Keratinocyte (primary cell): ENCODE measurements at regions not wholly inside any gene's neighbourhood (a gene's known extent, or its start where the extent isn't known, plus 50 kb on each side); places are given as distances from the start of the nearest gene placed in this dataset.

Source experiments
- CTCF ChIP-seq, 3 experiments: IDR thresholded peaks in 1 of 3; conservative IDR thresholded peaks in 1 of 3; optimal IDR thresholded peaks in 1 of 3; 2 replicates in 2 of 3; 3 replicates in 1 of 3; pipeline versions ENCODE3 to v1.5.1; 2011; ENCODE audit warnings: low read length in 3 of 3, mild to moderate bottlenecking in 3 of 3, moderate library complexity in 2 of 3, control low read depth in 1 of 3, inconsistent platforms in 1 of 3; ENCODE audit not compliant: insufficient read depth in 2 of 3; ENCODE audit errors: extremely low read depth in 1 of 3
- EZH2 ChIP-seq: IDR thresholded peaks from one replicate; pipeline ENCODE4 v1.6.1; 2012; ENCODE audit warnings: inconsistent platforms, mild to moderate bottlenecking, low read length, moderate library complexity

- no peak for TF ChIP-seq CTCF (optimal IDR thresholded peaks at IDR 0.05 in 1 of 3, IDR thresholded peaks at IDR 0.05 in 1 of 3, conservative IDR thresholded peaks at IDR 0.05 in 1 of 3; ENCODE audit: extremely low read depth in 1 of 3, insufficient read depth in 2 of 3, low read length in 3 of 3)
- TF ChIP-seq EZH2: no peak
These were observed 591.6 kb downstream of the REEP3 start for GRCh38 chr10:64112701-64113355.
